H1 (cell line): ENCODE measurements at regions not wholly inside any gene's neighbourhood (a gene's known extent, or its start where the extent isn't known, plus 50 kb on each side); places are given as distances from the start of the nearest gene placed in this dataset.

Experiments
- EP300 ChIP-seq, 2 experiments: IDR thresholded peaks; 1 replicate in 1 of 2; 2 replicates in 1 of 2; pipeline ENCODE4 v1.6.1; 2011 to 2012; ENCODE audit warnings: low read depth in 2 of 2, low read length in 2 of 2, mild to moderate bottlenecking in 2 of 2, borderline replicate concordance in 1 of 2, inconsistent platforms in 1 of 2, moderate library complexity in 1 of 2
- JUN ChIP-seq: IDR thresholded peaks from 2 replicates; pipeline ENCODE4 v1.6.1; 2011; ENCODE audit warnings: low read depth, mild to moderate bottlenecking, improper control_type of control experiment, low read length
- RNF2 ChIP-seq: fragments of 200-900, 300-1000 bp; sonication (generic); IDR thresholded peaks from 2 replicates; pipeline ENCODE4 v1.7.1; 2016; ENCODE audit warnings: borderline replicate concordance, low read depth, mild to moderate bottlenecking, antibody characterized with exemption, low read length; ENCODE audit not compliant: poor library complexity, severe bottlenecking; ENCODE audit errors: missing control alignments

DNA sequence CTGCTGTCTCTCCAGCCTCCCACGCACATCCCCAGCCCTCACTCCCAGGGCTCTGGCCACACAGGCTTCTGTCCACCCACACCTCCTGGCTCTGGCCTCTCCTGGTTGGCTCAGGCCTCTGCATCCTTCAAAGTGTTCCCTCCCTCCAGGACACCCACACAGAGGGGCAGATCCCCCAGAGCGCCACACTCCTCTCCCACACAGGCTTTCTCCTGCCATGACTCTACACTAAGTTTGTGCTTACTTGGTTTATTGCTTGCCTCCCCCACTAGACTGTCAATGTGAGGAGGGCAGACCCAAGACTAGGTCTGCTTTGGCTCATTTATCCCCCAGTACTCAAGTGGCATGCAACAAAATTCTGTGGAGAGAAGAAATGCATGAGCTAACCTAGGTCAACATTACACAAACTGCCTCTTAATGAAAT is 67.0 kb upstream of the SPOCK1 start (continued):
- no peak for TF ChIP-seq RNF2
- TF ChIP-seq EP300 (IDR thresholded peaks at IDR 0.05; ENCODE audit: borderline replicate concordance in 1 of 2, low read depth in 2 of 2, low read length in 2 of 2): no peak
- TF ChIP-seq JUN: no peak
